Mammary epithelial cell (primary cell): ENCODE measurements at regions not wholly inside any gene's neighbourhood (a gene's known extent, or its start where the extent isn't known, plus 50 kb on each side); places are given as distances from the start of the nearest gene placed in this dataset.

ENCODE experiments used
- EZH2 ChIP-seq: IDR thresholded peaks from 2 replicates; pipeline ENCODE4 v1.6.1; 2012; ENCODE audit warnings: low read length, inconsistent platforms, borderline replicate concordance
- TF ChIP-seq, protein P1 (sequence below), 2 donors: IDR thresholded peaks in 1 of 2; conservative IDR thresholded peaks in 1 of 2; 2 replicates each; pipeline ENCODE4 v1.5.1; 2011 to 2012; ENCODE audit warnings: inconsistent platforms in 2 of 2, low read length in 2 of 2, mild to moderate bottlenecking in 2 of 2, control low read depth in 1 of 2, low read depth in 1 of 2; ENCODE audit not compliant: insufficient read depth in 1 of 2; ENCODE audit errors: extremely low read depth in 1 of 2

DNA sequence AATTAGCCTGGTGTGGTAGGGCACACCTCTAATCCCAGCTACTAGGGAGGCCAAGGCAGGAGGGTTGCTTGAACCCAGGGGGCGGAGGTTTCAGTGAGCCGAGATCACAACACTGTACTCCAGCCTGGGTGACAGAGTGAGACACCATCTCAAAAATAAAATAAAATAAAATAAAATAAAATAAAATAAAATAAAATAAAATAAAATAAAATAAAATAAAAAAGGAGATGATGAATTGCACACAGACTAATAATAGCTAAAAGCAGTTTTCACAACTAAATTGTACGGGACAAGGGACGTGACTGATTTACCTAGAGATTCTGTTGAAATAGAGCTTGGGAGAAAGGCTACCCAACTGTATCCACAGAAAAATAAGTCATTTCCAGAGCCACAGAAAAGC lies 1471.3 kb downstream of the CDH11 start:
- TF ChIP-seq, protein P1, sequence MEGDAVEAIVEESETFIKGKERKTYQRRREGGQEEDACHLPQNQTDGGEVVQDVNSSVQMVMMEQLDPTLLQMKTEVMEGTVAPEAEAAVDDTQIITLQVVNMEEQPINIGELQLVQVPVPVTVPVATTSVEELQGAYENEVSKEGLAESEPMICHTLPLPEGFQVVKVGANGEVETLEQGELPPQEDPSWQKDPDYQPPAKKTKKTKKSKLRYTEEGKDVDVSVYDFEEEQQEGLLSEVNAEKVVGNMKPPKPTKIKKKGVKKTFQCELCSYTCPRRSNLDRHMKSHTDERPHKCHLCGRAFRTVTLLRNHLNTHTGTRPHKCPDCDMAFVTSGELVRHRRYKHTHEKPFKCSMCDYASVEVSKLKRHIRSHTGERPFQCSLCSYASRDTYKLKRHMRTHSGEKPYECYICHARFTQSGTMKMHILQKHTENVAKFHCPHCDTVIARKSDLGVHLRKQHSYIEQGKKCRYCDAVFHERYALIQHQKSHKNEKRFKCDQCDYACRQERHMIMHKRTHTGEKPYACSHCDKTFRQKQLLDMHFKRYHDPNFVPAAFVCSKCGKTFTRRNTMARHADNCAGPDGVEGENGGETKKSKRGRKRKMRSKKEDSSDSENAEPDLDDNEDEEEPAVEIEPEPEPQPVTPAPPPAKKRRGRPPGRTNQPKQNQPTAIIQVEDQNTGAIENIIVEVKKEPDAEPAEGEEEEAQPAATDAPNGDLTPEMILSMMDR (conservative IDR thresholded peaks at IDR 0.05 in 1 of 2, IDR thresholded peaks at IDR 0.05 in 1 of 2; ENCODE audit: extremely low read depth in 1 of 2, insufficient read depth in 1 of 2, low read depth in 1 of 2, low read length in 2 of 2): no peak
- no peak for TF ChIP-seq EZH2
